ENCODE measurements at regions not wholly inside any gene's neighbourhood (a gene's known extent, or its start where the extent isn't known, plus 50 kb on each side); places are given as distances from the start of the nearest gene placed in this dataset.

- ATAC-seq (ENCODE audit: insufficient read depth, low read depth) = no peak
- Histone ChIP-seq H3K9me3 (ENCODE audit: insufficient read depth, low read length, severe bottlenecking) (no peaks in the 10 kb centered on the region), H3K4me3 (ENCODE audit: low read depth in 1 of 2, low read length in 2 of 2) (no peak overlapping the region), H3K79me2 (ENCODE audit: insufficient read depth, low read length) (no peaks in the 10 kb centered on the region), H3K27ac (ENCODE audit: low read length) (no peak overlapping the region), H4K20me1 (ENCODE audit: insufficient read depth, low read length) (no peaks in the 10 kb centered on the region), H3K4me2 (ENCODE audit: insufficient read depth, low read length) (no peak overlapping the region), H3K36me3 (ENCODE audit: insufficient read depth, low read length) (no peaks in the 10 kb centered on the region), H3K4me1 (ENCODE audit: insufficient read depth, low read length) (no peaks in the 10 kb centered on the region), H2AFZ (ENCODE audit: low read depth, low read length) (no peak overlapping the region), H3K27me3 (ENCODE audit: insufficient read depth, low read length, poor library complexity) (no peaks in the 10 kb centered on the region), H3K9ac (ENCODE audit: low read depth, low read length) (no peak overlapping the region)
- no peak for DNase-seq
- TF ChIP-seq EZH2 (IDR thresholded peaks at IDR 0.05; ENCODE audit: borderline replicate concordance, low read depth, low read length, severe bottlenecking) (no peak), CTCF (IDR thresholded peaks at IDR 0.05; ENCODE audit: borderline replicate concordance, extremely low read depth, low read length, poor library complexity, severe bottlenecking) (no peak)
Observed at GRCh38 chr18:51936115-51936514, 403.9 kb upstream of the DCC start.

GRCh38 chr18:51941999-51942398, 398.0 kb upstream of the DCC start:
- Histone ChIP-seq H4K20me1 (ENCODE audit: insufficient read depth, low read length) (no peaks in the 10 kb centered on the region), H3K36me3 (ENCODE audit: insufficient read depth, low read length) (no peaks in the 10 kb centered on the region), H3K9me3 (ENCODE audit: insufficient read depth, low read length, severe bottlenecking) (no peaks in the 10 kb centered on the region), H3K27me3 (ENCODE audit: insufficient read depth, low read length, poor library complexity) (no peaks in the 10 kb centered on the region), H2AFZ (ENCODE audit: low read depth, low read length) (no peak overlapping the region), H3K9ac (ENCODE audit: low read depth, low read length) (no peak overlapping the region), H3K79me2 (ENCODE audit: insufficient read depth, low read length) (no peaks in the 10 kb centered on the region), H3K4me1 (ENCODE audit: insufficient read depth, low read length) (no peaks in the 10 kb centered on the region), H3K4me2 (ENCODE audit: insufficient read depth, low read length) (no peak overlapping the region), H3K27ac (ENCODE audit: low read length) (no peak overlapping the region), H3K4me3 (ENCODE audit: low read depth in 1 of 2, low read length in 2 of 2) (no peak overlapping the region)
- DNase-seq (no peak), ATAC-seq (ENCODE audit: insufficient read depth, low read depth) (no peak)
- no peak for TF ChIP-seq EZH2 (IDR thresholded peaks at IDR 0.05; ENCODE audit: borderline replicate concordance, low read depth, low read length, severe bottlenecking)
- TF ChIP-seq CTCF (IDR thresholded peaks at IDR 0.05; ENCODE audit: borderline replicate concordance, extremely low read depth, low read length, poor library complexity, severe bottlenecking) = no peak

GRCh38 chr18:51943281-51943680, 396.7 kb upstream of the DCC start:
- Histone ChIP-seq H4K20me1 (ENCODE audit: insufficient read depth, low read length) (no peaks in the 10 kb centered on the region), H3K4me3 (ENCODE audit: low read depth in 1 of 2, low read length in 2 of 2) (no peak overlapping the region), H2AFZ (ENCODE audit: low read depth, low read length) (no peak overlapping the region), H3K79me2 (ENCODE audit: insufficient read depth, low read length) (no peaks in the 10 kb centered on the region), H3K4me2 (ENCODE audit: insufficient read depth, low read length) (no peak overlapping the region), H3K9ac (ENCODE audit: low read depth, low read length) (no peak overlapping the region), H3K36me3 (ENCODE audit: insufficient read depth, low read length) (no peaks in the 10 kb centered on the region), H3K4me1 (ENCODE audit: insufficient read depth, low read length) (no peaks in the 10 kb centered on the region), H3K27ac (ENCODE audit: low read length) (no peak overlapping the region), H3K27me3 (ENCODE audit: insufficient read depth, low read length, poor library complexity) (no peaks in the 10 kb centered on the region), H3K9me3 (ENCODE audit: insufficient read depth, low read length, severe bottlenecking) (no peaks in the 10 kb centered on the region)
- DNase-seq (no peak), ATAC-seq (ENCODE audit: insufficient read depth, low read depth) (no peak)
- TF ChIP-seq EZH2 (IDR thresholded peaks at IDR 0.05; ENCODE audit: borderline replicate concordance, low read depth, low read length, severe bottlenecking) (no peak), CTCF (IDR thresholded peaks at IDR 0.05; ENCODE audit: borderline replicate concordance, extremely low read depth, low read length, poor library complexity, severe bottlenecking) (no peak)

- Histone ChIP-seq H3K4me3 (ENCODE audit: low read depth in 1 of 2, low read length in 2 of 2) (no peak overlapping the region), H2AFZ (ENCODE audit: low read depth, low read length) (no peak overlapping the region), H3K79me2 (ENCODE audit: insufficient read depth, low read length) (no peaks in the 10 kb centered on the region), H3K27me3 (ENCODE audit: insufficient read depth, low read length, poor library complexity) (no peaks in the 10 kb centered on the region), H3K4me1 (ENCODE audit: insufficient read depth, low read length) (no peaks in the 10 kb centered on the region), H3K36me3 (ENCODE audit: insufficient read depth, low read length) (no peaks in the 10 kb centered on the region), H3K4me2 (ENCODE audit: insufficient read depth, low read length) (no peak overlapping the region), H4K20me1 (ENCODE audit: insufficient read depth, low read length) (no peaks in the 10 kb centered on the region), H3K9me3 (ENCODE audit: insufficient read depth, low read length, severe bottlenecking) (no peaks in the 10 kb centered on the region), H3K9ac (ENCODE audit: low read depth, low read length) (no peak overlapping the region), H3K27ac (ENCODE audit: low read length) (no peak overlapping the region)
- no peak for ATAC-seq (ENCODE audit: insufficient read depth, low read depth)
- TF ChIP-seq CTCF (IDR thresholded peaks at IDR 0.05; ENCODE audit: borderline replicate concordance, extremely low read depth, low read length, poor library complexity, severe bottlenecking) (no peak), EZH2 (IDR thresholded peaks at IDR 0.05; ENCODE audit: borderline replicate concordance, low read depth, low read length, severe bottlenecking) (no peak)
- no peak for DNase-seq
Observed at GRCh38 chr18:51946946-51947345, 393.1 kb upstream of the DCC start.
